ENCODE measurements at regions not wholly inside any gene's neighbourhood (a gene's known extent, or its start where the extent isn't known, plus 50 kb on each side); places are given as distances from the start of the nearest gene placed in this dataset.

DNA sequence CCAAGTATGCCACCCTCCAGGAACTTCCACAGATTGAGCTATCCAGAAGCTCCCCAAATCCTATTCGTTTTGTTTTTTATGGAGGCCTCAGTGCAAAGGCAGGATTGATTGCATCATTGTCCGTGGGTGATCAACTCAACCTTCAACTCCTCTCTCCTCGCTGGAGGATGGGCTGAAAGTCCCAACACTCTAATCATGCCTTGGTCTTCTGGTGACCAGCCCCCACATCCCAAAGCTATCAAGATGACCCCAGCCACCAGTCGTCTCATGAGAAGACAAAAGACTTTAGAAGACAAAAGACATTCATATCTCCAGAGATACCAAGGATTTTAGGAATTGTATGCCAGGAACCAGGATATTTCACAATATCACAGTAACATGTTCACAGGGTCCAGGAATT is 441.6 kb upstream of the WWC1 start:
- no peak for TF ChIP-seq EZH2 (IDR thresholded peaks at IDR 0.05; ENCODE audit: borderline replicate concordance, low read length)
- TF ChIP-seq, protein P1, sequence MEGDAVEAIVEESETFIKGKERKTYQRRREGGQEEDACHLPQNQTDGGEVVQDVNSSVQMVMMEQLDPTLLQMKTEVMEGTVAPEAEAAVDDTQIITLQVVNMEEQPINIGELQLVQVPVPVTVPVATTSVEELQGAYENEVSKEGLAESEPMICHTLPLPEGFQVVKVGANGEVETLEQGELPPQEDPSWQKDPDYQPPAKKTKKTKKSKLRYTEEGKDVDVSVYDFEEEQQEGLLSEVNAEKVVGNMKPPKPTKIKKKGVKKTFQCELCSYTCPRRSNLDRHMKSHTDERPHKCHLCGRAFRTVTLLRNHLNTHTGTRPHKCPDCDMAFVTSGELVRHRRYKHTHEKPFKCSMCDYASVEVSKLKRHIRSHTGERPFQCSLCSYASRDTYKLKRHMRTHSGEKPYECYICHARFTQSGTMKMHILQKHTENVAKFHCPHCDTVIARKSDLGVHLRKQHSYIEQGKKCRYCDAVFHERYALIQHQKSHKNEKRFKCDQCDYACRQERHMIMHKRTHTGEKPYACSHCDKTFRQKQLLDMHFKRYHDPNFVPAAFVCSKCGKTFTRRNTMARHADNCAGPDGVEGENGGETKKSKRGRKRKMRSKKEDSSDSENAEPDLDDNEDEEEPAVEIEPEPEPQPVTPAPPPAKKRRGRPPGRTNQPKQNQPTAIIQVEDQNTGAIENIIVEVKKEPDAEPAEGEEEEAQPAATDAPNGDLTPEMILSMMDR (IDR thresholded peaks at IDR 0.05; ENCODE audit: low read length), result no peak
- Histone ChIP-seq H4K20me1 (ENCODE audit: insufficient read depth, low read length) (no peaks in the 10 kb centered on the region), H2AFZ (ENCODE audit: low read length) (no peak overlapping the region), H3K27me3 (ENCODE audit: insufficient read depth, low read length) (no peaks in the 10 kb centered on the region), H3K27ac (ENCODE audit: low read depth, low read length, poor library complexity, severe bottlenecking) (no peak overlapping the region), H3K36me3 (ENCODE audit: insufficient read depth, low read length) (no peaks in the 10 kb centered on the region), H3K4me1 (ENCODE audit: insufficient read depth, low read length, severe bottlenecking) (no peaks in the 10 kb centered on the region), H3K4me3 (ENCODE audit: low read depth, low read length, poor library complexity, severe bottlenecking) (no peak overlapping the region), H3F3A (ENCODE audit: insufficient read depth, low read length) (no peaks in the 10 kb centered on the region), H3K9ac (ENCODE audit: low read length) (no peak overlapping the region), H3K9me2 (ENCODE audit: low read depth, low read length) (no peaks in the 10 kb centered on the region), H3K79me2 (ENCODE audit: insufficient read depth, low read length) (no peaks in the 10 kb centered on the region), H3K4me2 (ENCODE audit: low read length) (no peak overlapping the region), H3K9me3 (ENCODE audit: low read length) (no peaks in the 10 kb centered on the region)

DNA sequence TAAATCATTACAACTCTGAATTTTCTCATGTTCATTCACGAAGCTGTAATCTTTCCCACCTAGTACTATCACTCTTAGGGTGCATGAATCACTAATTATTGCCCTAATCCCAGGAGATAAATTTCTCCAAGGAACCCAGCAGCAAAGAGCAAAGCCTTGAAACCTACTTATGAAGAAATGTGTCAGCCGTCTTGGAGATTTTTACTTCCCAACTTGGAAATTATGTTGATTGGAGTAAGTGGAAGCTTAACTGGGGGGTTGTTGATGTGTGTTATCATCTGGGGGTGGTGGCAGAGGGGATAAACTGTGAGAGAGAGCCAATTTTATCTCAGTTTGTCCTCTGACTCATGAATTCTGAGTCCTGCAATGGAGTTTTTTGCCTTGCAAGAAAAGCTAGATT is 440.5 kb upstream of the WWC1 start:
- H3K9ac ChIP-seq (ENCODE audit: low read length), result no peak overlapping the region
- H3K4me2 ChIP-seq (ENCODE audit: low read length), result no peak overlapping the region
- no peaks in the 10 kb centered on the region for H4K20me1 ChIP-seq (ENCODE audit: insufficient read depth, low read length)
- no peak overlapping the region for H3K27ac ChIP-seq (ENCODE audit: low read depth, low read length, poor library complexity, severe bottlenecking)
- no peaks in the 10 kb centered on the region for H3K79me2 ChIP-seq (ENCODE audit: insufficient read depth, low read length)
- H3K9me2 ChIP-seq (ENCODE audit: low read depth, low read length), result no peaks in the 10 kb centered on the region
- H3K4me1 ChIP-seq (ENCODE audit: insufficient read depth, low read length, severe bottlenecking), result no peaks in the 10 kb centered on the region
- H2AFZ ChIP-seq (ENCODE audit: low read length), result no peak overlapping the region
- H3K9me3 ChIP-seq (ENCODE audit: low read length), result no peaks in the 10 kb centered on the region
- H3K36me3 ChIP-seq (ENCODE audit: insufficient read depth, low read length), result no peaks in the 10 kb centered on the region
- TF ChIP-seq EZH2 (IDR thresholded peaks at IDR 0.05; ENCODE audit: borderline replicate concordance, low read length), result no peak
- no peaks in the 10 kb centered on the region for H3K27me3 ChIP-seq (ENCODE audit: insufficient read depth, low read length)
- no peak overlapping the region for H3K4me3 ChIP-seq (ENCODE audit: low read depth, low read length, poor library complexity, severe bottlenecking)
- H3F3A ChIP-seq (ENCODE audit: insufficient read depth, low read length), result no peaks in the 10 kb centered on the region

DNA sequence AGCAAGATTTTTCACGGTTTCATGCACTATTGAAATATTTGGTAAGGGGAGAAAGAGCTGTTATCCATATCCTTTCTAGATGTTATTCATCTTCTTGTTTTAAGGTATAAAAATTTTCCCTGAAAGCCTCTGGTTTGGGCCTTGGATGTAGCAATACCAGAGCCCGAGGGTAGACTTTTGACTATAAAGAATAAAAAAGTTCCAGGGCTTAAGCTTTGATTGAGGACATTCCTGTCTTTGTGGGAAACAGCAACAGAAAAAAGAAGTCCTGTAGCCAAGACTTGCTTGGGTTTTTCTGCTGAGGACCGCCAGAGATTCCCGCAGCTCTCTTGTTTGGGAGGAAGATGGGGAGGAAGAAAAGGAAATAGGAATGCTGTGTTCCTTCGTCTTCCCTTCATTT is 440.0 kb upstream of the WWC1 start:
- no peaks in the 10 kb centered on the region for H3K9me2 ChIP-seq (ENCODE audit: low read depth, low read length)
- no peaks in the 10 kb centered on the region for H4K20me1 ChIP-seq (ENCODE audit: insufficient read depth, low read length)
- H3K9ac ChIP-seq (ENCODE audit: low read length), result no peak overlapping the region
- no peaks in the 10 kb centered on the region for H3F3A ChIP-seq (ENCODE audit: insufficient read depth, low read length)
- H3K36me3 ChIP-seq (ENCODE audit: insufficient read depth, low read length), result no peaks in the 10 kb centered on the region
- H3K27ac ChIP-seq (ENCODE audit: low read depth, low read length, poor library complexity, severe bottlenecking), result no peak overlapping the region
- TF ChIP-seq, protein P1 (IDR thresholded peaks at IDR 0.05; ENCODE audit: low read length), result no peak
- no peak for TF ChIP-seq EZH2 (IDR thresholded peaks at IDR 0.05; ENCODE audit: borderline replicate concordance, low read length)
- H3K9me3 ChIP-seq (ENCODE audit: low read length), result no peaks in the 10 kb centered on the region
- no peaks in the 10 kb centered on the region for H3K4me1 ChIP-seq (ENCODE audit: insufficient read depth, low read length, severe bottlenecking)
- H3K27me3 ChIP-seq (ENCODE audit: insufficient read depth, low read length), result no peaks in the 10 kb centered on the region
- H2AFZ ChIP-seq (ENCODE audit: low read length), result no peak overlapping the region
- no peaks in the 10 kb centered on the region for H3K79me2 ChIP-seq (ENCODE audit: insufficient read depth, low read length)
- no peak overlapping the region for H3K4me3 ChIP-seq (ENCODE audit: low read depth, low read length, poor library complexity, severe bottlenecking)
- no peak overlapping the region for H3K4me2 ChIP-seq (ENCODE audit: low read length)

DNA sequence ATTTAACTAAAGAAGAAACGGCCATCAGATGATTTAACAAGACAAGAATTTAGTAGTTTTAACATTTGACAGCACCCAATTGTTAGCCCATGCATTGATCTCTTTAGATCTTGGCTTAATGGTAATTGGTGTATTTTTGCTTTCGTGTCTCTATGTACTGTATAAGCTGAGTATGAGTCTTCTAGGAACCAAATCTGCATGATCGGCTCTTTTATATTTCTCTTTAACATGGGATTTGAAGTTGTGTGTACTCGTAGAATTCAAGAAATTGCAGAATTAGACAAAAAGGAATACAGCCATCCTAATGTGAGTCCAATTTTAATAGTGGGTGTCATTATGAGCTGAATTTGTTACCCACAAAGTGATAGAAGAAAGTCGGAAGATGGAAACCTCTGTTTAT is 438.9 kb upstream of the WWC1 start:
- Histone ChIP-seq H3K9ac (ENCODE audit: low read length) (no peak overlapping the region), H3K9me3 (ENCODE audit: low read length) (no peaks in the 10 kb centered on the region), H2AFZ (ENCODE audit: low read length) (no peak overlapping the region), H3K27ac (ENCODE audit: low read depth, low read length, poor library complexity, severe bottlenecking) (no peak overlapping the region), H3K9me2 (ENCODE audit: low read depth, low read length) (no peaks in the 10 kb centered on the region), H3K4me3 (ENCODE audit: low read depth, low read length, poor library complexity, severe bottlenecking) (no peak overlapping the region), H3K4me2 (ENCODE audit: low read length) (no peak overlapping the region), H3K36me3 (ENCODE audit: insufficient read depth, low read length) (no peaks in the 10 kb centered on the region), H3K79me2 (ENCODE audit: insufficient read depth, low read length) (no peaks in the 10 kb centered on the region), H3K4me1 (ENCODE audit: insufficient read depth, low read length, severe bottlenecking) (no peaks in the 10 kb centered on the region), H4K20me1 (ENCODE audit: insufficient read depth, low read length) (no peaks in the 10 kb centered on the region), H3K27me3 (ENCODE audit: insufficient read depth, low read length) (no peaks in the 10 kb centered on the region), H3F3A (ENCODE audit: insufficient read depth, low read length) (no peaks in the 10 kb centered on the region)
- no peak for TF ChIP-seq EZH2 (IDR thresholded peaks at IDR 0.05; ENCODE audit: borderline replicate concordance, low read length)
- TF ChIP-seq, protein P1 (IDR thresholded peaks at IDR 0.05; ENCODE audit: low read length), result no peak
